ENCODE measurements at regions not wholly inside any gene's neighbourhood (a gene's known extent, or its start where the extent isn't known, plus 50 kb on each side); places are given as distances from the start of the nearest gene placed in this dataset.
"Not testable (repeated sequence)": the region's sequence is repeated elsewhere in the genome, so short reads cannot be mapped to it uniquely, and the experiment has no call there.

GRCh38 chr6:130674604-130675003 lies 152.6 kb upstream of the SMLR1 start:
- DNase-seq (ENCODE audit: low read depth) = peak; percentile 65

DNA sequence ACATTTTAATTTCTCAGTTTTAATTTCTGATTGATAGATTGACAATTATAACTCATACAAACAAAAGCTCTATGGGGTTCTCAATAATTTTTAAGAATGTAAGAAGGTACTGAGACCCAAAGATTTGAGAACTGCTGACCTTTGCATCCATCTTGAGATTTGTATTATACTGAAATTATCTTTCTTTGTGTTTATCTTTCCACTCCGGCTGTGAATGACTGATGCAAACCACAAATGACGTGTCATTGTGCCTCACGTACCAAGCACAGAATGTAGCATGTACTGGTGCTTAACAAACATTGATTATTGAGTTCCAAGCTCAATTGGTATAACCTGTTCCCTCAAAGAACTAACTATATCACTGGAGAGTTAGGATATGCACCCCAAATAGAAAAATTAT lies 152.1 kb upstream of the SMLR1 start:
- peak; percentile 84 for DNase-seq (ENCODE audit: low read depth)

- peak; percentile 57 for DNase-seq (ENCODE audit: low read depth)
Observed at GRCh38 chr6:130676077-130676772, 151.0 kb upstream of the SMLR1 start.

GRCh38 chr6:130676773-130677144 lies 150.4 kb upstream of the SMLR1 start:
- no peak for DNase-seq (ENCODE audit: low read depth)

GRCh38 chr6:130677312-130677711 lies 149.9 kb upstream of the SMLR1 start:
- no peak for DNase-seq (ENCODE audit: low read depth)

DNA sequence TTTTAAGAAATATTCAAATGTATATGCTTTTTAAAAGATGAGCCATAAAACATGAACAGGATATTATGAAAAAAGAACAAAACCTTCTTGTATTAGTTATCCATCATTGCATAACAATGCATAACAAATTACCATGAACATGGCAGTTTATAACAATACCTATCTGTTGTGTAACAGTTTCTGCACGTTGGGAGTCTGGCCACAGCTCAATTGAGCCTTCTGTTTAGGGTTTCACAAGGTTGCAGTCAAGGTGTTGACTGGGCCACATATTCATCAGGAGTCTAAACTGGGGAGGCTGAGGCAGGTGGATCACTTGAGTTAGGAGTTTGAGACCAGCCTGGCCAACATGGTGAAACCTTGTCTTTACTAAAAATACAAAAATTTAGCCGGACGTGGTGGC lies 149.4 kb upstream of the SMLR1 start:
- no peak for DNase-seq (ENCODE audit: low read depth)

DNA sequence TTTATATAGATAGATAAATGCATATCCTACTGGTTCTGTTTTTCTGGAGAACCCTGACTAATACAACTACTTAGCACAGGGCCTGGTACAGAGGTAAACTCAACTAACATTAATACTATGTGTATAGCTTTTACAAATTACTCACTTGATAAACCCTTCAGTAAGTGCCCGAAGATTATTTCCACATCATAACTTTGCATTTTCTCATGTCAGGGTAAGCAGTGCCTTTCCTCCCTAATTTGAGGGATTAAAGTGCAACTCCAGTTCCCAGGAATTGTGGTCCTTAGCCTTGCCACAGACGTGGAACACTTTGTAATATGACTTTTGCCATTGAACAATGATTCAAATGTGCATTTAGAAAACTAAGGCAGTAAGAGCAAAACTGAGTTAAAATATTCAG lies 147.5 kb upstream of the SMLR1 start:
- peak; percentile 97 for DNase-seq (ENCODE audit: low read depth)

- DNase-seq (ENCODE audit: low read depth) = no peak
Observed at GRCh38 chr6:130680116-130680515, 147.1 kb upstream of the SMLR1 start.

DNA sequence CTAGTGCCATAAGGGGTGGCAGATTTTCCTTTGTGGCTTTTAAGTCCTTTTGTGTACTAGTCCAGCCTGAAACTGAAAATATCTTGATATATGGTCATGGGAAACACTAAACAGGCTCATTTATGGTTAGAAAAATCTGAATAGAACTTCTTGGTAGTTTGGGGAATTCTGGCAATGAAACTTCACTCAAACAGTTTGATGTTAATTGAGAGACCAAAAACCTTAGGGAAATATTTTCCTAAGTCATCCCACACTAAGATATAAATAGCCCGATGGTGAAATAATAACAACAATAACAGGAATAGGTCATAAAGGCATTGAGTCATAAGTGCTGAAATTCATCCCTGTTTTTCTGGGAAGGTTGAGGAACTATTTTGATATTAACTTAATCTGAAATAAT lies 146.2 kb upstream of the SMLR1 start:
- DNase-seq (ENCODE audit: low read depth) = peak; percentile 91

DNA sequence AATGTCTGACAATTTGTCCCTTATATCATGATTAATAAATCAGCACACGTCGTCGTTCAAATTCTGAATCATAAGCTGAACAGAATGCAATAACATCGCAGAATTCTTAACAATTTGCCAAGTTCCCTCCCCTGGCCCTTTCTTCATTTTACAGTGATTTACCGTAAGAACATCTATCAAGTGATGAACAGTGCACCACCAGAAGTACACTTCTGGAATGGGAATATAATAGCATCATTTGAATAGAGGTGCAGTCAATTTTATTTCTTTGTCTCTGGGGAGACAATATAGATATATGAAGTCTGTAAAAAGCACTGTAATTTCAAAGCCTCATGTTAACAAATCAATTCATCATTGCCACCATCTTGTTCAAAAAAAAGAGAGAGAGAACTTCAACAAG lies 145.1 kb upstream of the SMLR1 start:
- DNase-seq (ENCODE audit: low read depth) = no peak

DNA sequence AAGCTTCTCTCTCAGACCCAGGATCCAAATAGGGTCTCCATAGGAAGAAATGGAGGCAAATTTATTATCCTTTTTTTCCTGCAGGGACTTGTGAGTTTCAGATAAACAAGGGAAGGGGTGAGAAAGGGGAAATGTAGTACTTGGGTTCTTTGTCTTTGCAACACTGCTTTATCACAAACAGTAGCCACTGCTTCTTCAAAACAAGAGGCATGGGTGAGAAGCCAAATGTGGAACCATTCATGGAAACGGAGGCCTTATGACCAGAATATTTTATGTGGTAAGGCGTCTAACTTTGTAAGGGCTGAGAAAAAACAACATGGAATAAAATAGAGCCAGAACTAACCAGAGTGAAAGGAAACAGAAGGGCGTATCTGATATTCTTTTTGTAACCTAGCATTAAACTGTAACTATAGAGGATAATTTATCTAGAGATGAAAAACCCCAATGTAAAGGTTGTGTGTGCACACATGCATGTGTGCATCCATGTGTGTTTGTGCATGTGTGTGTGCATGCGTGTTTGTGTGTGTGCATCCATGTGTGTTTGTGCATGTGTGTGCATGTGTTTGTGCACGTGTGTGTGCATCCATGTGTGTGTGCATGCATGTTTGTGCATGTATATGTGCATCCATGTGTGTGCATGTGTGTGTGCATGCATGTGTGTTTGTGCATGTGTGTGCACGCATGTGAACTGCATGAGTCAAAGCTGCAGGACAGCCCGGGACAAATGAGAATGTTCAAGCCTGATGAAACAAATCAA lies 143.3 kb upstream of the SMLR1 start:
- no peak for DNase-seq (ENCODE audit: low read depth)

GRCh38 chr6:130692659-130693058 lies 134.5 kb upstream of the SMLR1 start:
- DNase-seq (ENCODE audit: low read depth) = no peak

GRCh38 chr6:130693944-130694343 lies 133.3 kb upstream of the SMLR1 start:
- no peak for DNase-seq (ENCODE audit: low read depth)

GRCh38 chr6:130694606-130695005 lies 132.6 kb upstream of the SMLR1 start:
- no peak for DNase-seq (ENCODE audit: low read depth)

DNA sequence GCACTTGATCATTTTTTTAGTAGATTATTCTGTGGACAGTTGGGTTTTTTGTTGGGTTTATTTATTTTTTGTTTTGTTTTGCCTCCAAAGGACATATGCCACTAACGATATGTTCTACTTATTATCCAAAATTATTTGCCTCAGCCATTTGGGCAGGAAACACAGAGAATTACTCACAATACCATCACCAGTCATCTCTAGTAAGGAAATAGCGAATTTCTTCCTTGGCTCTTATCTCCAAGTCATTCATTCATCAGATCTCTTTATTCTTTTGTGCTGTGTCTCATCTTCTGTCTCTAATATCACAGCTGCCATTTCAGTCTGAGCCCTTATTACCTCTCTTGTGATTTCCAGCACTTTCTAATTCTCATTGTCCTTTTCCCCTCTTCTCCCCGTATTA lies 130.4 kb upstream of the SMLR1 start:
- no peak for DNase-seq (ENCODE audit: low read depth)

DNA sequence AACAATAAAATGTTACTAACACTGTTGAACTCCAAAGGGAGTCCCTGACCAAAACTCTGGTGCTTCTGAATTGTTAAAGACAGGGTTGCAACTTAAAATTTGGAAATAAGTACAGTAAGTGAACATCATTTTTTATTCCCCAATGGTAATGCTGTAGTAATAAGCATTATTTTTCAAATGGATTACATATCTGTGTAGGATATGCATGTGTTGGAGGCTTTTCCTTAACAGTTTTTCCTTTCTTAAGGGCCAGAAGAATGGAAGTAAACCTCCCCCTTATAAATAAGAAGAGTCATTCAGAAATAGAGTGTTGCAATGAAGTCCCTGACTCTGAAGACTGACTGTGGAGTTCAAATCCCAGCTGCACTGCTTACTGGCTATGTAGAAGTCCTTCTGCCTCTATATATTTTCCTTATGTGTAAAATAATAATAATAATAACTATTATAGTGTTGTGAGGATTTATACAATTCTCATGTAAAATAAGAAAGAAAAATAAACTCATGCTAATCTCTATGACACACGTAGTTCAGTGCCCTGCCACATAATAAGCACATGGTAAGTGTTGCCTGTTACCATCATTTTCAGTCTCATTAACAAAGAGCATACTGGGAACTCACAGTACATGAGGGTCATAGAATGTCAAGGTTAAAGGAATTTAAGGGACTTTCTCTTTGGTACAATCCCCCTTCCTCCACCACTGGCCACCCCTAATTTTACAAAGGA lies 129.8 kb upstream of the SMLR1 start:
- peak; percentile 40 for DNase-seq (ENCODE audit: low read depth)

DNA sequence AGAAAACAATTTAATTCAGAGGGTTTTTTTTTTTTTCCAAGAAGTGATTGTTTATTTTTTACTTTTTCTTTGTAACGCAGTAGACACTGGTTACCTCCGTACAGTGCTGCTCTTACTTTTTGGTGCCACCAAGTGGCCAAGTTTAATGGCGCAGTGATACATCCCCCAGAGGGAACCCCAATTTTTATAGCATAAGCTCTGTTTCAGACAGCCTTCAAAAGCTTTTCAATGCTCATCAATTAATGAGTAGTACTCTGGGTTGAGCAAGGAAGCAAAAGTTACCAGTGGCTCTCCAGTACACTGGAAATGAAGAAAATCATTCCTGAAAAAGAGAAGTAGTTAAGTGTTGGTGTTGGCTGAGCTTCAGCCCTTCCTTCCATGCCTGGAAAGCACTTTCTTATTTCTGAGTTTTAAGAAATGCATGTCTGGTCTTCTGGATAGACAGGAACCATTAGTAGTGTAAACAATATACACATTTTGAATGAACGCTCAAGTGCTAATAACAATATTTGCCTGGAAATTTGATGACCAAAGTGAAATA lies 129.1 kb upstream of the SMLR1 start:
- peak; percentile 62 for DNase-seq (ENCODE audit: low read depth)

- no peak for DNase-seq (ENCODE audit: low read depth)
Observed at GRCh38 chr6:130699742-130700141, 127.5 kb upstream of the SMLR1 start.

DNA sequence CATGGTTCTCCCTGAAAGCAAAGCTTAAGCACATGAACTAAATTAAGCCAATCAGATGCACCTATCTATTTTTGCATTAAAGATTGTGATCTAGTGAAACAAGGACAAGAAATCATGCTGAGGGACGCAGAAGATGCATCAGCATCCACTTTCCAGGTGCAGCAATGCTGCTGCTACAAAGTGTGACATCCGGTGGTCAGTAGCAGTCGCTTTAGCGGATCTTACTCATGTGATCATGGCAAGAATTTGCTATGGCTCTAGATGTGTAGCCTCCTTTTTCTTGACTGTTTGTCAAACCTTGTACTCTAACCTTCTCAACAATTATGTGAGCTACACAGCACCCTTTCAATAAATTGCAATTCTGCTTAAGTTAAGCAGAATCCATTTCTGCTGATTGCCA lies 126.8 kb upstream of the SMLR1 start:
- DNase-seq (ENCODE audit: low read depth) = no peak

DNA sequence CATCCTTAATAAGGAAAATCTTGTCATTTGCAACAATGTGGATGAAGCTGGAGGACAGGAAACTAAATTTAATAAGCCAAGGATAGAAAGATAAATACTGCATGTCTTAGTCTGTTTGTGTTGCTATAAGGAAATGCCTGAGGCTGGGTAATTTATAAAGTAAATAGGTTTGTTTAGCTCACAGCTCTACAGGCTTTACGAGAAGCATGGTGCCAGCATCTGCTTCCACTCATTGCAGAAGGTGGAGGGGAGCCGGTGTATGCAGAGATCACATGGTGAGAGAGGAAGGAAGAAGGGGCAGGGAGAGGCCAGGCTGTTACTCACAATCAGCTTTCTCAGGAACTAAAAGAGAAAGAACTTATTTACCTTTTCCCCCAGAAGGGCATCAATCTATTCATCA lies 118.9 kb upstream of the SMLR1 start:
- no peak for DNase-seq (ENCODE audit: low read depth)

DNA sequence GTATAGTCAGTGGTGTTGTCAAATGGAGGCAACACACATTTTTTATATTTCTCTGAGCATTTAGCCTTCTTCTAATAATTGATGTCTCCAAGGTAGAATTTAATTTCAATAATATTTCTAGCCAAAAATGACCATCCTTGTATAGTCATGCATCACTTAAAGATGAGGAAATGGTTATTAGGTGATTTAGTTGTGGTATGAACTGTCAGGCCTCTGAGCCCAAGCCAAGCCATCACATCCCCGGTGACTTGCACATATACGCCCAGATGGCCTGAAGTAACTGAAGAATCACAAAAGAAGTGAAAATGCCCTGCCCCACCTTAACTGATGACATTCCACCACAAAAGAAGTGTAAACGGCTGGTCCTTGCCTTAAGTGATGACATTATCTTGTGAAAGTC lies 115.6 kb upstream of the SMLR1 start:
- not testable (repeated sequence) for DNase-seq (ENCODE audit: low read depth)

DNA sequence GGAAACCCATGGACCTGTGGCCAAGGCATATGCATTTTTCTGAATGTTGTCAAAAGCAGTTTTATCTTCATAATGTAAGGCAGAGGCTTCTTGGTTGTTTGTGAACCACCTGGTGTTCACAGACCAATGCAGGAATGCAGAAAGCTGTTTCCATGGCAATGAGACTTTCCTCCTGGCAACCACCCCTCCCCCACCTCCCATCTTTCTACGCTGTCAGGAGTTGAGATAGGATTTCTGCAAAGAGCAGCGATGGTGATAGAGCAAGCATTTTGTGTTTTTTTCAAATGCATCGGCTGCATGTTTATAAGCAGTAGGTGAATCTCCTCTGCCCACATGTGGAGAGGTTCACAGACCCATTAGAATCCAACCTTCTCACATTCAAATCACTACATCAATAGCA lies 114.1 kb upstream of the SMLR1 start:
- DNase-seq (ENCODE audit: low read depth) = peak; percentile 45

GRCh38 chr6:130715058-130715457 lies 112.1 kb upstream of the SMLR1 start:
- no peak for DNase-seq (ENCODE audit: low read depth)
